ENCODE measurements at regions not wholly inside any gene's neighbourhood (a gene's known extent, or its start where the extent isn't known, plus 50 kb on each side); places are given as distances from the start of the nearest gene placed in this dataset.

- TF ChIP-seq POLR2A (IDR thresholded peaks at IDR 0.05; ENCODE audit: low read length) (no peak), GATA1 (IDR thresholded peaks at IDR 0.05; ENCODE audit: low read depth, low read length) (no peak)
Measured at GRCh38 chr13:22777207-22777606, 403.6 kb upstream of the SGCG start.
